A549 (cell line): ENCODE measurements at regions not wholly inside any gene's neighbourhood (a gene's known extent, or its start where the extent isn't known, plus 50 kb on each side); places are given as distances from the start of the nearest gene placed in this dataset.

Experiments
- CHD2 ChIP-seq: fragments of 150-350 bp; IDR thresholded peaks from 2 replicates; pipeline ENCODE4 v1.6.1; 2014; ENCODE audit warnings: low read length; ENCODE audit not compliant: partially characterized antibody
- MAFK ChIP-seq: fragments of 450-650 bp; IDR thresholded peaks from 2 replicates; pipeline ENCODE4 v1.6.1; 2014; ENCODE audit not compliant: partially characterized antibody
- NR3C1 ChIP-seq: fragments of >200 bp; sonication (Bioruptor Twin); formaldehyde crosslinking; IDR thresholded peaks from 3 replicates; pipeline ENCODE4 v1.6.1; 2017
- POLR2A ChIP-seq: IDR thresholded peaks from 2 replicates; pipeline ENCODE4 v1.6.1; 2012; ENCODE audit warnings: mild to moderate bottlenecking, low read length
- TF ChIP-seq, protein P1 (sequence below): fragments of >200 bp; sonication (Bioruptor Twin); formaldehyde crosslinking; IDR thresholded peaks from 3 replicates; pipeline ENCODE4 v1.5.1; 2016

DNA sequence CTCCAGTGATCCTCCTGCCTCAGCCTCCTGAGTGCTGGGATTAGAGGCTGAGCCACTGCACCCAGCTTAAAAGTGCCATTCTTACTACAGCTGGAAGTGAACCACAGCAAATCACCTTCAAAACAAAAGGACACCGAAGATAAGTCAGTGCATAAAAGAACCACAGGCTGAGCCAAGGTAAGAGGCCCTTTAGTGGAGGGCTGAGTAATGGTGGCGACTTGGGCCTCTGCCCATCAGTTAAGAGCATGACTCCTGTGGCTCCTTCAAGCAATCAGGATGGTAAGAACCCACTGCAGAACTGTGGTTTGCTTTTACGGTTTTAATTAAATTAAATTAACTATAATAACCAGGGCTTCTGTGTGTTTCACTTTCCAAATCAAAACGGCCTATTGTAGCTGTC, 75.1 kb downstream of the CTAGE1 start:
- TF ChIP-seq, protein P1, sequence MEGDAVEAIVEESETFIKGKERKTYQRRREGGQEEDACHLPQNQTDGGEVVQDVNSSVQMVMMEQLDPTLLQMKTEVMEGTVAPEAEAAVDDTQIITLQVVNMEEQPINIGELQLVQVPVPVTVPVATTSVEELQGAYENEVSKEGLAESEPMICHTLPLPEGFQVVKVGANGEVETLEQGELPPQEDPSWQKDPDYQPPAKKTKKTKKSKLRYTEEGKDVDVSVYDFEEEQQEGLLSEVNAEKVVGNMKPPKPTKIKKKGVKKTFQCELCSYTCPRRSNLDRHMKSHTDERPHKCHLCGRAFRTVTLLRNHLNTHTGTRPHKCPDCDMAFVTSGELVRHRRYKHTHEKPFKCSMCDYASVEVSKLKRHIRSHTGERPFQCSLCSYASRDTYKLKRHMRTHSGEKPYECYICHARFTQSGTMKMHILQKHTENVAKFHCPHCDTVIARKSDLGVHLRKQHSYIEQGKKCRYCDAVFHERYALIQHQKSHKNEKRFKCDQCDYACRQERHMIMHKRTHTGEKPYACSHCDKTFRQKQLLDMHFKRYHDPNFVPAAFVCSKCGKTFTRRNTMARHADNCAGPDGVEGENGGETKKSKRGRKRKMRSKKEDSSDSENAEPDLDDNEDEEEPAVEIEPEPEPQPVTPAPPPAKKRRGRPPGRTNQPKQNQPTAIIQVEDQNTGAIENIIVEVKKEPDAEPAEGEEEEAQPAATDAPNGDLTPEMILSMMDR = no peak
- TF ChIP-seq CHD2 = no peak
- TF ChIP-seq MAFK = no peak
- TF ChIP-seq POLR2A = no peak
- TF ChIP-seq NR3C1 = no peak
